A204.1 (cell line): ENCODE measurements at regions not wholly inside any gene's neighbourhood (a gene's known extent, or its start where the extent isn't known, plus 50 kb on each side); places are given as distances from the start of the nearest gene placed in this dataset.

ENCODE experiments used
- FAIRE-seq: peaks from 2 replicates; lab custom pipeline; 2012; peaks lifted over from hg19 to GRCh38; lab: Jason Lieb, UNC

DNA sequence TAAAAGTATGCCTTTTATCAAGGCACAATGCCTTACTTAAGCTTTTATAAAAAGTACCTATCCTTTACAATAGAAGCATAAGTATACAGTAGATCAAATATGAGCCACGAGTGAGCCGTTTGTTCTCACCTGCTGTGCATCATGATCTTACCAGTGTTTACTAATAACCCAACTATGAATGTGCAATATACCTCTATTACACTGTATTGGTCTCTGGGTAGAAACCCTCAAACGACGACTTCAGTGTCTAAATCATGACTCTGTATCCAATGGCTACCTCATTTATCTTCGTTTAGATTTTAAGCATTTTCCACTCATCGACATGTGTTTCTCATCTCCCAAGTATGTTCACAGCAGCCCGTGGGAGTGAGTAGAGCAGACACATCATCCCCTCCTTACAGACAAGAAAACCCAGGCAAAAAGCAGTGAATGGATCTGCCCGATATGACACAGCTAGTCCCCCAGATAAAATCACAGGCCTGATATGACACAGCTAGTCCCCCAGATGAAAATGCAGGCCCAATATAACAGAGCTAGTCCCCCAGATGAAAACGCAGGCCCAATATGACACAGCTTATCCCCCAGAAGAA, 279.8 kb downstream of the TNS1 start:
- FAIRE-seq = no peak

DNA sequence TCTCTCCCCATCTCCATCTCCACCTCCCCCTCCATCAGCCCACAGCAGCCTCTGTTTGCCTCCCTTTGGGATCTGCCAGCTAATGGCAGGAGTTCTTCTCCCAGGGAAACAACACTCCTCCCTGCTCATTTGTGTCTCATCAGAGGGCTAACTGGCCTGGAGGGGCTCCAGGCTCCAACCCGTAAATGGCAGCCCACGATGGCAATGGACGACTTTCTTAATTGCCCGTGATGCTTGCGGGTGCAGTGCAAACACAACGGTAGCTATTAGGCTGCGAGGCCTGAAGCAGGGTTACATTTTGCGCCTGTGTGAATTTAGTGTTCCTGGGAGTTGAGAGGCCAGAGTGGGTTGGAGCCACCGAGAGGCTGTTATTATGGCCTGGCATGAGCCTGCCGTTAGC, 285.1 kb downstream of the TNS1 start:
- FAIRE-seq = no peak

DNA sequence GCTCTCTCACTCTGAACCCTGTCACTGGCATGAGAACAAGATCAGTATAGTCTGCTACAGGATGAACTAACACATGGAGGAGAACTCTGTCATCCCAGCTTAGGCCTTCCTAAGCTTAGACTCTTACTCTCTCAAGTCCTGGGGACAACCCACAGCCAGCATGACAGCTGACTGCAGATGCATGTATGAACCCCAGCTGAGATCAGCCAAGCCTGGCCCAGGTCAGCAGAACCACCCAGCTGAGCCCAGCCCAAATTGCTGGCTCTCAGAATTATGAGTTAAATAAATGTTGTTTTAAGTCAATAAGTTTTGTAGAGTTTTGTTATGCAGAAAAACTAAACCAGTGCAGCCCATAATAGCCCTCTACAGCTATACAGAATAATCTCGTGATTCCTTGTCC, 287.3 kb downstream of the TNS1 start:
- FAIRE-seq = no peak

DNA sequence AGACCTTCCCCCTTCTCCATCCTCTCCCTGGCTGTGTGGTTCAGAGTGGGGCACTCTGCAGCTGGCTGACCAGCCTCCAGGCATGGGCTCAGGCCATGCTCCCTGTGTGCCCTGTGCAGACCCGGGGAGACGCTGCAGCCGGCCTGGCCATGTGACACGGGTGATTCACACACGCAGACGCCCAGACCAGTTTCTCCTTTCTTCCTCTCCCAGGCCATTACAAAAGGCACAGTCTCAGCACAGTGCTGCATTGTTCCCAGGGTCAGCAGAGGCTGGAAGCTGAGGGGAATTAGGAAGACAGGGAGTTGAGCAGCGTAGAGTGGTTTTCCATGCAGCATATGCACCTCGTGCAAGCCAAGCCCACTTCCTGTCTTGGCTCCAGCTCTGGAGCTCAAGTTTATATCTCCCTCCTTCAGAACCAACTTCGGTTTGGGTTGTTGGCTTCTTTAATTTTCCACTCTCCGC, 288.5 kb downstream of the TNS1 start:
- no peak for FAIRE-seq

DNA sequence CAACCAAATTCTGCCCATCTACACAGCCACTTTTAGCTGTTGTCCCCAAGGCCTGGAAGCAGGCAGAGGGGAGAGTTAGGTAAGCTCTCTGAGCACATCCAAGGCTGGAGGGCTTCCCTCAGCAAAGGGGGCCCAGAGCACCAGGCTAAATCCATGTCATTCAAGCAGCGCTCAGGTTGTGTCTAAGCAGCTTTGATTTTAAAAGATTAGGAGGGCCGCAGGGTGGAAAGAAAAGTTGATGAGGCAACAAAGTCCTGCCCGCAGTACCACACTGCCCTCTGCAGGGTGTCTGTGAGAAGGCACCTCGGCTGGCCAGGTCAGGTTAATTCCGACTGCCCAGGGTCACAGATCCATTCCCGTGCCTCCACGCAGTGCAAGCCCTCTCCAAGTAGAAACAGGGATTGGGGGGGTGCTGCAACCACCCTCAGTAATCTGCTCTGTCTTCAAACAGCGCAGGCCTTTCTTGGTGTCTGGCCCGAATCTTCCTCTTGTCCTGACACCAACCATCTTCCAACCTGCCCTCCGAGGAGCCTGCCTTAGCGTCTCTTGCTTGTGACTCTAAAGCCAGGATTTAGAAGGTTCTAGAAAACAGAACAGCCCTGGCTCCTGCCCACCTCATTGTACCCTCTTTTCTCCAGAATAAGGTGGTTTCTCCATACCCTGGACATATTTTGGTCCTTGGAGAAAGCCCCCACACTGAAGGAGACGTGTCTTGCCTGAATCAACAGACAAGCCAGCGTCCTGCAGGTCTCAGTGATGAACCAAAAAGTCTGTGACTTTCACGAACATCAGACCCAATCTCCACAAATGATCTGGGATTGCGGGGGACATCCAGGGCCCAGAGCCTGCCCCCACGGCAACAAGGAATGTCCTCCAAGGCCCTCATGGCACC, 289.2 kb downstream of the TNS1 start:
- no peak for FAIRE-seq

DNA sequence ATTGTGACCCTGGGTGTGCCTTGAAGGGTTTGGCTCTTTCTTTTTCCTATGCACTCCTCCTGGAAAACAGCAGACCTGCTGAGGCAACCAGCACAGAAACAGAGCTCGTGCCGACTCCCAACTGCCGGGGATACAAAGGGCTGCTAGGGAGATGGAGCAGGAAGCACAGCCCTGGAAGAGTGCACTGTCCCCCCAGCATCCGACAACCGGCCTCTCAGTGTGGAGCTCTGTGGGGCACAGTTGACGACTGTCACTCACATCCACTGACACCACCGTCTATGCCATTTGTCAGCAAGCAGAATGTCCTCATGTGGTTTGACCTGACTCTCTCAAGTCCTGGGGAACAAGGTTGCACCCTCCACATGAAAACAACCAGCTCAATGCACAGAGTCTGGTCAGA, 290.4 kb downstream of the TNS1 start:
- no peak for FAIRE-seq

DNA sequence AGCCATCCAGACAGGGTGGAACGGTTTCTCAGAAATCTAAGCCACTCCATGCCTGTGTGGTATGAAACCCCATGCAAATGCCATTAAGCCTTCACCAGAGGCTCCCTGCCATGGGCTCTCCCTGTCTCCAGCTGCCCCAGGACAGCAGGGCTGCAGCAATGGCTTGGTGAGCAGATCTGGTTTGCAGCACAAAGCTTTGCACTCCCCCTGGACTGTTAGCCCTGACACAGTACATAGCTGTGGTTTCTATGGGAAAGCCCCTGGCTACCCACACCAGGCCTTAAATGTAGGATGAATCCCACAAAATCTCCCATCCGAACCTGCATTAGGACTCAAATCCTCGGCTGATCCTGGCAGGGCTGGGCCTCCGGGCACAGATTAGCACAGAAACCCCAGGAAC, 291.6 kb downstream of the TNS1 start:
- FAIRE-seq = no peak

DNA sequence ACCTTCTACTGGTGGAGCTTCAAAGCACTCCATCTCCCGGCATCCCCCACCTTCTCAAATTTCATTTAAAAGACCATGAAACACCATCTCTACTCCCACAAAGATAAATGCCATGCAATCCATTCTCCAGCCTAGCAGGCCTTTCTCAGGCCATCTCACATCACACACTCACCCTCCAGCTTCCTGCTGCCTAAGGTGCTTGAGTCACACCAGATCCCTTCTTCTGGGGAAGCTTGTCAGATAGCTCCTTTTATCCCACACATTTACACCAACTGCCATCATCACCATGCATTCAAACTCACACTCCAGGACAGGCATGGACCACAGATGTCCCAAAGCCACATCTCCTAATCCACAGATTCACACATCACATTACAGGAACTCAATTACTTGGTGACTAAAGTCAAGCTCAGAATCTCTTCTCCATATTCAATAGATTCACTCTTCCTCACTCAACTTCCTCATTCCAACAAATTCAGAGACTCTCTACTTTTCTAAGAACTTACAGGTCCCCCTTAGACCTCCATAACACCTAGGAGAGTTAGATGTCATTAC, 292.5 kb downstream of the TNS1 start:
- FAIRE-seq = no peak

DNA sequence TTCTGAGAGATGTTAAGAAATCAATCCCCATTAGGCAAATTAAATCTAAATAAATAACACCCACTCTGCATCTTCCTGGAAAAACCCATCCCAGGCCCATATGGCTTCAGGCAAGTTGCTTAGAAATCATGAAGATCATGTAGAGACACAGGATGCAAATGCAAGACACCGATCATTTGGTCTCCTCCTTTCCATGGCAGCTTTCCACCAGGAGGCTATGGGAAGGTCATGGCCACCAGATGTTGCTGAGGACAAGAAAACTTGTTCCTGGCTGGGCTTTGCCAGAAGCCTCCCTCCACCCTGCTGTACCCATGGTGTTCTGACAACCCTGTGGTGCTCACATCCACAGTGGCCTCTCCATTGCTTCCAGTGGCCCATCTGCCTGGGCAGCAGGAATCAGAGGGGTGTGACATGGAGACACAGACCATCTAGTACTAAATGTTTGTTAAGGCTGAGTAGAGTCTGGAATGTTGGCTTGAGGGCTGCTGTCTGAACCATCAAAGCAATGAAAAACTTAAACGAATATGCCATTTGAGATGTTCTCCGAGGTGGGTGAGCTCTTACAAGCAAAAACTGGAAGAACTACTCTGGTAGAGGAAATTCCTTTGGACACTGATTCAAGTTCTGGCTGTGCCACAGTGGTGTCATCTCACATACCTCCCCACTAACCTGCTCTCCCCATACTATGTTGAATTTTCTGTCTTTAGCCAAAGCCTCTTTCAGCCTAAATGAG, 293.2 kb downstream of the TNS1 start:
- no peak for FAIRE-seq

DNA sequence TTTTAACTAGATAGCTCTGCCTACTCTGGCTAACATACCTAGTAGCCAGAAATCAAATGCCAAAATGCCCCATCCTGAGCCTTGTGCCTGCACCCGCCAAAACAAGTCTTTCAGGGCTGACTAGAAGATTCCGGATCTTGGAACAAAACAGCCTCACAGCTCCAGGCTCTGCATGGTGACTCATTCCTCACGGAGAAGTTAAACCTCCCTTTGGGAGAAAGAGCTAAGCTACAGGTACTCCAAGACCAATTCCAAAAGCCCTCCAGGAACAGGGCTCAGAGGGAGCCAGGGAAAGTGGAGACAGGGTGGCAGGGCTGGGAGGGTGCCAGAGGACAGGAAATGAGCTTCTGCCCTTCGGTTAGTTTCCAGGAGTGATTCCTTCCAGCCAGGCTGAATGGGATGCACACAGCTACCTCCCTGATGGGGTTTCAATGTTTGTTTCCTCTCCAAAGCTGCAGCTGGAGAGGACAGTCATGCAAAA, 295.6 kb downstream of the TNS1 start:
- FAIRE-seq = no peak

DNA sequence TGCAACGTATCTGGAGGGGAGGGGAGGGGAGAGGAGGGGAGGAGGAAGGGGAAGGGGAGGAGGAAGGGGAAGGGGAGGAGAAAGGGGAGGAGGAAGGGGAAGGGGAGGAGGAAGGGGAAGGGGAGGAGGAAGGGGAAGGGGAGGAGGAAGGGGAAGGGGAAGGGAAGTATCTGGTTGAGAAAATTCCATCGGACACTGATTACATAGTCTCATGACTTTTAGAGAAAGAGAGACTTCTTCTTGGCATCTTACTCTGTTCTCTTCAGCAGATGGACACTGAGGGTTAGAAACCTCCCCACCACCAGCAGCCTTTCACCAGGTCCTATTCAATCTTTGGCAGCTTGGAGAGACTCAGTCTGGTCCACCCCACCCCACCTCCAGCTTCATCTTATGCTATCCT, 296.3 kb downstream of the TNS1 start:
- no peak for FAIRE-seq

DNA sequence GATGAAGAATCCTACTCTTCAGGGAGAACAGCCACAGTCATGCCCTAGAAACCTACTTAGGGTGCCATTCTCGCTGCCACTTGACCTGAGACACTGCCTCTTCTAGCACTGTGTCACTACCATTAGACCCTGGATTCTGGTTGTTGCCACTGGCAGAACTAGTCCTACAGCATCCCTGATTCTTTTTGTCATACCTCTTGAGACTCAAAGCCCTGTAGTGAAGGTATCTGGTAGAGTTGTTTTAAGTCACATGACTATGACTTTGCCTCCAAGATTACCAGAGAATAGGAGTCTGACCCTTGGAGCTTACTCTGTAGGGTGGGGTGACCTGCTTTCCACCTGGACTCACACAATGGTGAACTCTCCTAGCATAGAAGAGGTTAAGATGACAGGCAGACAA, 296.7 kb downstream of the TNS1 start:
- no peak for FAIRE-seq

DNA sequence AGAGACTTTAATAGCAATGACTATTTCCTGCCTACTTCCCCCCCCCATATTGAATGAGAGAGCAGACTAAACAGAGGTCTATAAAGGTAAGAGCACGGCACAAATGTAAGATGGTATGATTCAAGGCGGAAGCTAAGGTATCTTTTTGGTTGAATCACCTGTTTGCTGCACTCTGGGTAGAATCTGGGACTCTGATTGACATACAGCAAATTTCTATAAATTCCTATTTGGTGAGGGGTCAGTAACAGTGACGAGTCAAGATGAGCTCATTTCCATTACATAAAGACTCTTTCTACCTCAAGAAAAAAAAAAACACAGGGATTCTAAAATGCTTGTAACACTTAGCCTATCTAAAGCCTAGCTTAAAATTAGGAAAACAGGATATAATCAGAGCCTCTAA, 297.3 kb downstream of the TNS1 start:
- no peak for FAIRE-seq

DNA sequence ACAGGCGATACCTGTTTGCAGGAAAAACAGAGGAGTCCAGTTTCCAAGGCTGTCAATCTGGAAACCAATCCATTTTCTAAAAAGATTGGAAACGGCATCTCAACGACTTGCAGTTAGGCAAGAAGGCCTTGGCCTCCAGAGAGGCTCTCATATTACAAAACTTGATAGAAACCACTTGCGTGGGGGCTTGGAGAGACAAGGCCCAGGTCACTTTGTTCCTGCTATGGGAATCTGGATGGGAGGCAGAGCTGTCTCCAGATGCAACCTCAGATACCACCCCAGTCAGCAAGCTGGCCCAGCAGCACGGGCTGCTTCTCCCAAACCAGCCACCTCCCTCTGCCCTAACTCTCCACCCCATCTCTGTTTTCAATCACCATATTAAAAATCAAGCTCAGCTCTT, 298.8 kb downstream of the TNS1 start:
- FAIRE-seq = no peak

DNA sequence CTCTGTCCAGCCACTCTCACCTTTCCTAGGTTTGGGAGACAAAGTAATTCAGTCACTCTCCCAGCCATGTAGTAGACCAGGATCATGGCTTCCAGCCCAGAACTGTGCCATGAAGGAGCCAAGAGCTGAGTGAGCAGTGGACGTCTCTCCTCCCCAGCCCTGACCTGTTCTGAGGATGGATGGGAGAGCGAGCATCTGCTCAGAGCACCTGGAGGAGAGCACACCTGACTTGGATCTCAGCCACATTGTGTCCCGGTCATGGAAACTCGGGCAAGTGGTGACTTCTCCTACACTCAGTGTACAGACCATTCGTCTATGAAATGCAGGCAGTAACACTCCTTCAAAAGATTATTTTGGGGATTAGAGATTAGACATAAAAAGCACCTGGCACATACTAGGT, 299.7 kb downstream of the TNS1 start:
- no peak for FAIRE-seq

DNA sequence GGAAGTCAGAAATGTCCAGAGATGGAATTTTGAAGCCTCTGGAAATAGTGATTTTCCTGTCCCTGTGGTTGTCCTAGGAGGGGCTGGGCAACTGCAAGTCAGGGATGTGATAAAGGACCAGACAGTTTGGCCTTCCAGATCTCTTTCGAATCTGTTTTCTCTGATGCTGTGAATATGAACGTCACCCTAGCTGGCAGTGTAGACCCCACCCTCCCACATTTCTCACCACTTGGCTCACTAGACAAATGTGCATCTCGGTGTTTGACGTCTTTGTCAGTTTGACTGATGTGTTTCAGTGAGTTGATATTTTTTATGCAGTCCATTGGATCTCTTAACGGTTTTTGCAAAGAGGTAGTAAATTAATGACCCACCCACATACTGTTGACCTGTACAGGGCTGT, 301.2 kb downstream of the TNS1 start:
- FAIRE-seq = no peak

DNA sequence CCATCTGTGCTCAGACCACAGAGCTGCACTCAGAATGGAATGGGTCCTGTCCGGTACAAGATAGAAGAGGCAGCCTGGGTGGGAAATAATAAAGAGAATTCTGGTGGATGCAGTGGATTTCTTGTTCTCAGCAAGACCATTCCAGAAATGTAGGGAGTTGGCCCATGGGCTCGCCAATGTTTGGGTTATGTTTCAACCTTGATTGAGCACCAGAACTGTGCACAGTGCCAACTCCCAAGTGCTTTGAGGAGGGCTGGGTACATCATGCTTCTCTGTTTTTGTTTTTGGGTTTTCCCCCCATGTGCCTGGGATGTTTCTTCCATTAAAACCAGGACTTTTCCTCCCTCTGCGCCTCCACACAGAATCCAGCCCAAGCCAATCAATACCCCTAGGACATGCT, 304.1 kb downstream of the TNS1 start:
- FAIRE-seq = no peak

DNA sequence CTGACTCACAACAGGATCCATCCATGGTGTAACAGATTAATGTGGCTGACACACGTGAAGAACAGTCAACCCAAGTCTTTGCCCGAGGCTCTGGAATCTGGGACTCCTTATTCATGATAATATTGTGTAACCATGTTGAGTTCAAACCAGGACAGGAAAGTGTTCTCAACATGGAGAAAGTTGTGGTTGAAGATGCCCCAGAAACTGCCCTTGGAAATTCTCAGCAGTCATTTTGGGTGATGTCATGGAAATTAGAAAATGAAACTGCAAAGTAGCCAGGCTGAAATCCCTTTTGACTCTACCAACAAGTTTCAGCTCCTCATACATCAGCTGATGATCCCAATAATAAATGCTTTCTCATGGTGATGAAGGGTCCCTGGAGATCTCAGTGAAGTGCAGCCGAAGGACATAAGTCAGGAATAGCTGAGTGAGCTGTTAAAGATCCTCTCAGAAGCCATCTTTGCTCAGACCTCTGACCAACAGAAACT, 307.7 kb downstream of the TNS1 start:
- FAIRE-seq = no peak

DNA sequence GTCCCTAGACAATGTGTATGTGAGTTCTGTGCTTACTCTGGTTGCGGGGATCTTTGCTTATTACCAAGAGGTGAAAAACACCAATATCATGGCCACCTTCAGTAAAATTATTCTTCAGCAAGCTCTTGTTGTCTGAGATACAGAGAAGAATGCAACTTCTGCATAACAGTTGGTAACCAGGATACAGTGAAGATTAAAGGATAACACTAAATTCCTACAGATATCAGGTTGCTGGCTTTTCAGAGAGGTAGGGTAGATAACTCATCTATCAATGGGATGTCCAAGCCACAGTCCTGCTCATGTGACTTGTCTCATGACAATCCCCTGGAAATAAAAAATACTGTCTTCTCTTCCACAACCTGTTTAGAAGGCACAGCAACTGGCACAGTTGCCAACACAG, 308.5 kb downstream of the TNS1 start:
- no peak for FAIRE-seq

DNA sequence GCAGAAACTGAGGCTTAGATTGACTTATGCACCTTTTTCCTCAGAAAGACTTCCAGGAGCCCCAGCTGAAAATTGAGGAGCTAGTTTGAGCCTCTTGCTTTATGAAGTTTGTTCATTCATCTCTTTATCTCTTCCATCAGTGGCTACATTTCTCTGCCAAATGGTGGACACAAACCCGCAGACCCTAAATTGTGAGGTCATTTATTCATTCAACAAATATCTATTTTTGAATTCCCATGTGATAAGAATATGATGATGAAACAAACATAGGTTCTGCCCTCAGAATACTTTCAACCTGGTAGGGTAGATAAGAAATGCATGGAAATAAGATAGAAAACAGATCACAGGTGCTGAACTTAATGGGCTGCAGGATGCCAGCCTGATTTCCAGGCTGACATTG, 309.4 kb downstream of the TNS1 start:
- FAIRE-seq = no peak

DNA sequence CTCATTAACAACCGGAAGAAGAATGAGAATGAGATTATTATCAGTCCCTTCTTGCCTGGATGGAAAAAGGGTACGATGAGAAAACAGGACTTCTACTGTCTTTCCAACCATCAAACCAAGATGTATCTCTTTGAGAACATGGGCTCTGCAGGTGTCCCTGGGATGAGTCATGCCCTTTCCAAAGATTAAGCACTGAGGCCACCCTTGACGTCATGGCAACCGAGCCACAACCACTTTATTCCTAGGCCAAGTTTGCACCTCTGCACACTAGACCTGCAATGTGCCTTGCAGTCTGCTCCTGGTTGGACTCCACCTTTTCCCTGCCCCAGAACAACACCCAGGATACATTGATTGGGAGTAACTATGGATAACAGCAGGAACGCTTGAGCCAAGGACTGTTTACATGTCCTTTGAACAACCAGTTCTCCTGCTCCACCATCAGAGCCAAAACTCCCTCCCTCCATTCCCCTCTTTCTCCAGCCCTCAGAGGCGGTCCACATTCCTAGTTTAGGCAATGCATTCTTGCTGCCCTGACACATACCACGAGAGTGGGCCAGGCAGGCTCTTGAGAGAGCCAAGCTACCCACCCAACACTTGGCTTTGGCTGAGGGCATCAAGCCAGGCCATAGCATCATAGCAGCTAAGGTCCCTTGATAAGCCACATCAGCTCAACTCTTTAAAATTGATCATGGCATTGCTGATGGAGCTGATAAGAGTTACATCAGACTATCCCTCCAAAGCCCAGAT, 310.7 kb downstream of the TNS1 start:
- no peak for FAIRE-seq

DNA sequence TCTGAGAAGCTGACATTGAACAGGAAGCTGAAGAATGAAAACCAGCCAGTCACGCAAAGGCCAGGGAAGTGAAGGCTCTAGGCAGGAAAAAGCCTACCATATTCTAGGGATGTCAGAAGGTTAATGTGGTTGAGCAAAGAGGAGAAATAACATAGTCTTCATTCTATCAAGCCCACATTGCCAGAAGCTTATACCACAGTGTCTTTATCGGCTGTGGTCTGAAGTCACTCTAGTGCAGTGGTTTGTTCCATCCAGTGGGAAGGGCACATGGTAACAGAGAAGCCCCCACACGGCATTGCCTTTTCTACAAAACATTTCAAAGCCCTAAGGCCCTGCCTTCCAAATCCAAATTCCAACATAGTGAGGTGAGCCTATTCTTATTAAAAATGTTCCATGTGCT, 311.3 kb downstream of the TNS1 start:
- no peak for FAIRE-seq
